22Rv1 (cell line): ENCODE measurements at regions not wholly inside any gene's neighbourhood (a gene's known extent, or its start where the extent isn't known, plus 50 kb on each side); places are given as distances from the start of the nearest gene placed in this dataset.

Experiments used
- ZFX ChIP-seq: fragments of 450-650 bp; IDR thresholded peaks from 2 replicates; pipeline ENCODE4 v1.6.1; 2017; ENCODE audit warnings: antibody characterized with exemption, borderline replicate concordance
- TF ChIP-seq, protein P1 (sequence below): fragments of 450-650 bp; IDR thresholded peaks from 2 replicates; pipeline ENCODE4 v1.5.1; 2017; ENCODE audit warnings: mild to moderate bottlenecking

DNA sequence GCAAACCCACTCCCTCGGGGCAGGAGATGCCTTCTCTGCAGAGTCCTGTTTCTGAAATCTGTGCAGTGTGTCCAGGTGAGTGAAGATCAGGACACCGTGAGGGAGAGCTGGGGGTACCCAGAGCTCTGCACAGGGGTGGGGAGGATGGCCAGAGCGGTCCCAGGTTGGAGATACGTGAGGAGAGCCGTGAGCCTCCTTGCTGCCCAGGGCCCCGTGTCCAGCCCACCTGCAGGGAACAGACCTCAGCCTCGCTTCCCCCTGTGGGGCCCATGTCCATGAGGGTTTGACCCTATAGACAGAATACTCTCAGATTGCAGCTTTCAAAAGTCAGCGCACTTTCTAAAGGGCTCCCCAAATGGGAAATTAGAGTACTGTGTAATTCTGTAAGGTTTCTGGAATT, 66.5 kb upstream of the EN2 start:
- TF ChIP-seq, protein P1, sequence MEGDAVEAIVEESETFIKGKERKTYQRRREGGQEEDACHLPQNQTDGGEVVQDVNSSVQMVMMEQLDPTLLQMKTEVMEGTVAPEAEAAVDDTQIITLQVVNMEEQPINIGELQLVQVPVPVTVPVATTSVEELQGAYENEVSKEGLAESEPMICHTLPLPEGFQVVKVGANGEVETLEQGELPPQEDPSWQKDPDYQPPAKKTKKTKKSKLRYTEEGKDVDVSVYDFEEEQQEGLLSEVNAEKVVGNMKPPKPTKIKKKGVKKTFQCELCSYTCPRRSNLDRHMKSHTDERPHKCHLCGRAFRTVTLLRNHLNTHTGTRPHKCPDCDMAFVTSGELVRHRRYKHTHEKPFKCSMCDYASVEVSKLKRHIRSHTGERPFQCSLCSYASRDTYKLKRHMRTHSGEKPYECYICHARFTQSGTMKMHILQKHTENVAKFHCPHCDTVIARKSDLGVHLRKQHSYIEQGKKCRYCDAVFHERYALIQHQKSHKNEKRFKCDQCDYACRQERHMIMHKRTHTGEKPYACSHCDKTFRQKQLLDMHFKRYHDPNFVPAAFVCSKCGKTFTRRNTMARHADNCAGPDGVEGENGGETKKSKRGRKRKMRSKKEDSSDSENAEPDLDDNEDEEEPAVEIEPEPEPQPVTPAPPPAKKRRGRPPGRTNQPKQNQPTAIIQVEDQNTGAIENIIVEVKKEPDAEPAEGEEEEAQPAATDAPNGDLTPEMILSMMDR, result no peak
- no peak for TF ChIP-seq ZFX
